Central memory CD4-positive, alpha-beta T cell (primary cell): ENCODE measurements at regions not wholly inside any gene's neighbourhood (a gene's known extent, or its start where the extent isn't known, plus 50 kb on each side); places are given as distances from the start of the nearest gene placed in this dataset.

Experiments
- DNase-seq: peaks from one replicate; pipeline ENCODE4 v3.0.0; 2022

- DNase-seq = no peak
Observed at GRCh38 chr12:123100882-123101281, 50.0 kb downstream of the PITPNM2 start.

- no peak for DNase-seq
Observed at GRCh38 chr12:123100450-123100849, 50.4 kb downstream of the PITPNM2 start.

- DNase-seq = no peak
Observed at GRCh38 chr12:123099560-123100192, 51.2 kb downstream of the PITPNM2 start.

DNA sequence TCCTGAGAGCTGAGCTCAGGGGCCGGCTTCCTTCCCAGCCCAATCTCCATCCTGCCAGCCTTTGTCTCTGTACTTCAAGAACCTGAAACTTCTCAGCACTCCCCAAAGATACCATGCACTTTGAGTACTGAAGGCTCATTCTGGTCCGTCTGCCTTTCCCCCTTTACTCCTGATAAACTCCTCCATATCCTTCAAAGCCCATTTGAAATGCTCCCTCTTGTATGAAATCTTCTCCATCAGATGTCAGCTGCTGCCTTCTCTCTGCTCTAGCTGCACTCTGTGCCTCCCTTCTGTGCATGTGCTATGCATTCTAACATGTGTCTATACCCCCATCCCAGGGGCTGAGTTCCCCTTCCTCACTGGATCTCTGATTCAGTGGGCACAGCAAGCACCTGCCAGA, 52.1 kb downstream of the PITPNM2 start:
- no peak for DNase-seq

DNA sequence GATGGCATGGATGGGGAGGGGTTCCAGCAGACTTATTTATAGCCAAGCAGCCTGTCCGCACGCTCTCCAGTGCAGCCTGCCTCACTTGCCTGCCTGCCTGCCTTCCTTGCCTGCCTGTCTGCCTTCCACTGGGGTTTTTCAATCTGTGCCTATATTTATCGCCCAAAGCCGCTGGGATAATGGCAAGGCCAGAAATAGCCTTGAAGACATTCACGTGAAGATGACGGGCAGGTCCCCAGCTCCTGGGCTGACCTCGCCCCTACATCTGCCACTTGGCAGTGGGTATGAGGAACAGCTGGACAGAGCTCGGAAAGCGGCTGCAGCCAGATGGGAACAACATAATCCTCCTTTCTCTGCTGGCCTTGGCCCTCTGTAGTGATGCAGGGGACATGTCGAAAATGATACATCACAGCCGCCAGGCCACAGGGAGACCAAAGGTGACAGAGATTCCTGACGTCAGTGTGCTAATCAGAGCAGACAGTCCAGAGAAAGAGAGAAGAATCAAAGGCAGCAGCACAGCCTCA, 53.3 kb downstream of the PITPNM2 start:
- DNase-seq = no peak

DNA sequence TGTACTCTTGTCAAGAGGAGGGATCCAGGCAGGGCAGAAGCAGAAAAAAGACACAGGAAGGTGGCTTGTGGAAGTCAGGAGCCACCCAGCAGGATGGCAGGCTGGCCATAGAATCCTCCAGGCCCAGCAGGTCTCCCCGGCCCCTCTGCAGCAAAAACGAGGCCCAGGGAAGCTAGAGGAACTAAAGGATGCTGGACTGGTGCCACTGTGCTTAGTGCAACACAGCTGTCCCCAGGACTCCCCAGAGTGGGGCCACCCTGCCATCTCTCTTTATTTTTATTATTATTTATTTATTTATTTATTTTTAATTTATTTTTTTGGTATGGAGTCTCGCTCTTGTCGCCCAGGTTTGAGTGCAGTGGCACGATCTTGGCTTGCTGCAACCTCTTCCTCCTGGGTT, 54.1 kb downstream of the PITPNM2 start:
- no peak for DNase-seq

GRCh38 chr12:123096182-123096581, 54.7 kb downstream of the PITPNM2 start:
- no peak for DNase-seq

DNA sequence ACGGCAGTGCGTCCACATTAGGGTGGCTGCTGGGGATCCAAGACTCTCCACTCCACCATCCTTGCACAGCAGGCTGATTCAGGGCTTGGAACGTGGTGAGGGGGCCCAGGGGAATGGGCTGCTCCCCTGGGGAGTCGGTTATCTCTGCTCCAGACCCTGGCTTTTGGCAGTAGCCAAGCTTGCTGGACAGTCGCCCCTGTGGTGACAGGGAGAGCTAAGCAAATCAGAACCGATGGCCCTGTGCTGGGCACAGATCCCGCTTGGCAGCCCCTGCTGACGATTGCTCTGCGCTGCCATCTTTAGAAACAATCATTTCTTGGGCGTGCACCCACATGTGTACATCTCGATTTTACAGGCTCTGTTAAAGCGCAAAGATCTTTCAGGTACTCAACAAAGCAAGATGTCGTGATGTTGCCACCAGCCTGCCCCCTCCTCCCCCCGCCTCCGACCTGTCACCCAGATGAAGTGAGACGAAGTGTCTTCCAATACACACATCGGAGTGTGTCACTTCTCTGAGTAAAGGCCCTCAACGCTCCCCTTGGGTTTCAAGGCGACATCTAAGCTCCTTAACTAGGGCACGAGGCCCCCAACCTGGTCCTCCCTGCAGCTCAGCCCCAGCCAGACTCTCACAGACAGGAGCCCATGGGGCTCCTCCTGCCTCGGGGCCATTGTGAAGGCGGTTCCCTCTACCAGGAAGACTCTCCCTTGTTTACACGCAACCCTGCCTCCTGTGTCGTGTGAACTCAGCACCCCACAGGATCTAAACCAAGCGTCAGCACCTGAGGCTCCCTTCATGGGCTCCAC, 55.6 kb downstream of the PITPNM2 start:
- DNase-seq = no peak

GRCh38 chr12:123094349-123095077, 56.4 kb downstream of the PITPNM2 start:
- DNase-seq = no peak

GRCh38 chr12:123092866-123093265, 58.0 kb downstream of the PITPNM2 start:
- DNase-seq = no peak

GRCh38 chr12:123091230-123092150, 59.4 kb downstream of the PITPNM2 start:
- DNase-seq = no peak

- DNase-seq = no peak
Observed at GRCh38 chr12:123089631-123090353, 61.1 kb downstream of the PITPNM2 start.

- no peak for DNase-seq
Observed at GRCh38 chr12:123089140-123089539, 61.8 kb downstream of the PITPNM2 start.

GRCh38 chr12:123085730-123086487, 65.0 kb downstream of the PITPNM2 start:
- no peak for DNase-seq

DNA sequence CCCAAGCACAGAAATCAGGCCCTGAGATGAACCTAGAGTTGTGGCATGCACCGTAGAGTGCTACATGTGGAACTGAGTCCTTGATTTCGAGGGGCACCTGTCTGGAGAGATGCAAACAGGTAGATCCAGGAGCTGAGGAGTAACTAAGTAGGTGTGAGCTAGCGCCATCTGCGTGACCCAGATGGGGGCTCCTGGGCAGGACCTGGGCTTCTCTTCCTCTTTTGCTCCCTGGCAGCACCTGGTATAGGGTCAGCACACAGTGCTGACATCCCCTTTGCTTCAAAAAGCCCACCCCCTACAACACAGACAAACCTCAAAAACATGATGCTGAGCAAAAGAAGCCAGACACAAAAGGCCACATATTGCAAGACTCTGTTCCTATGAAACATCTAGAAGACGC, 65.8 kb downstream of the PITPNM2 start:
- no peak for DNase-seq

DNA sequence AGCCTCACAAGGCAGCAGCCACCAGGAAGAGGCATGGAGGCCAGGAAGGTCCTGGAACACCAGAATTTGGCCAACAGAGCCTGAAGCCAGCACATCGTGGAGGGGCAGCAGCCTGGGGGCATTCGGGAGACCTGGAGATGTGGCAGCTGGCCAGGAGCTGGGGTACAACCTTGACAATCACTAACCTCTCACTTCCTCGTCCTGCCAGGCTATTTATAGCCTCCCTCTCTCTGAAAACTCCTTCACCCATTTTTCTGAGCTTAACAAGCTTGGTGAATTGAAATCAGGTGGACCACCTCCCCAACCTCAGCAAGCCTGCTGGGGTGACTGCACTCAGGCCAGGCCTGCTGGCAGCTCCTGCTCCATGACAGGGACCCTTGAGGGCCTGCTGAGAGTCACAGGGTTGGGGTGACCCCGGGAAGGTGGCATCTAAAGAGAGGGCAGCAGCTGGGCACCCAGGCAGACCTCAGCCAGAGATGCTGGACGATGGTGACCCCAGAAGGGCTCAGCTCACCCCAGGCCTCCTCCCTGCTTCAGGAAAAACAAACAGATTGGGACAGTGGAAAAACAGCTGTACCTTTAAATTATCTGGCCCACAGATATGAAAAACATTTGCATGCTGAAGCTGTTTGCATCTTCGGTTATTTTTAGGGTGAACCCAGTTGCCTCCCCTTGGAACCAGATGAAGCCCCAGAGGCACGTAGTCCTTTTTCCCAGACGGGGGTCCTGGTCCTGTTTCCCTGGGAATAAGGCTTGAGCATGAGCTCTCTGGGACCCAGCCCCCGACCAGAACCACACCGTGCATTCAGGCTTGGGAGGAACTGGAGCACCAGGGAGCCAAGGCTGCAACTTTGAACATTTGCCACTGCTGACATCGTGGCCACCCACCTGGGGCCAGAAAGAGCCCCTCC, 67.0 kb downstream of the PITPNM2 start:
- no peak for DNase-seq

DNA sequence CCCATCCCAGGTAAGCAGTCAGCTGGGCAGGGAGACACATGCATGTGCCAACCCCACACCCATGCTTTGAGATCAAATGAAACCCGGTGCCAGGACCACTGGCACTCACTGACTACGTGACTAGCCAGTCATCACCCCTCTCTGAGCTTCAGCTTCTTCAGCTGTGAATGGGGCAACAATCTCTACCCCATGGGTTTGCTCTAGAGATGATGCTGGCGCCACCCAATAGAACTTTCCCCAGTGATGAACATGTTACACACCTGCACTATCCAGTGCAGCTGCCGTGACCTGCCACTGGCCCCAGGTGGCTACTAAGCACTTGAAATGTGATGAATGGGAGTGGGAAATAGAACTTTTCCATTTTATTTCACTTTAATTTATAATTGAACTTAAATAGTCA, 70.3 kb downstream of the PITPNM2 start:
- DNase-seq = no peak

- no peak for DNase-seq
Observed at GRCh38 chr12:123078531-123079155, 72.2 kb downstream of the PITPNM2 start.

DNA sequence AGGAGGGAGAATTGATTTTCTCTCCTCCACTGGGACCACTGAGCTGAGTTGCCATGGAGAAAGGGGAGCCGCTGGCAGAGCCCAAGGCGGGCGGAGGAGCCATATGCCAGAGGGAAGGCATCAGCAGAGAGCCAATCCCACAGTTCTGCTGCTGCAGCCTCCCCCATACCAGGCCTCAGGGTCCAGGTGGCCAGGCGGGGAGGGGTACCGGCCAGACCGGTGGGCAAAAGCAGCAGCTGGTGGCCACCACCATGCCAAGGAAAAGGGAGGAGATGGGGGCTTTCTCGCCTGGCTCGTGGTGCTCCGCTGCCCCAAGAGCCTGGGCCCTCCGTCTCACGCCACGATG, 72.8 kb downstream of the PITPNM2 start:
- no peak for DNase-seq
